HG02678 (cell line): ENCODE measurements at regions not wholly inside any gene's neighbourhood (a gene's known extent, or its start where the extent isn't known, plus 50 kb on each side); places are given as distances from the start of the nearest gene placed in this dataset.
"Not testable (repeated sequence)": the region's sequence is repeated elsewhere in the genome, so short reads cannot be mapped to it uniquely, and the experiment has no call there.

ENCODE experiments used
- ATAC-seq: cut with Tn5 transposase; IDR thresholded peaks from one replicate; pipeline ENCODE4 v1.9.1; 2021; ENCODE audit warnings: mild to moderate bottlenecking, moderate library complexity; ENCODE audit not compliant: unreplicated experiment

DNA sequence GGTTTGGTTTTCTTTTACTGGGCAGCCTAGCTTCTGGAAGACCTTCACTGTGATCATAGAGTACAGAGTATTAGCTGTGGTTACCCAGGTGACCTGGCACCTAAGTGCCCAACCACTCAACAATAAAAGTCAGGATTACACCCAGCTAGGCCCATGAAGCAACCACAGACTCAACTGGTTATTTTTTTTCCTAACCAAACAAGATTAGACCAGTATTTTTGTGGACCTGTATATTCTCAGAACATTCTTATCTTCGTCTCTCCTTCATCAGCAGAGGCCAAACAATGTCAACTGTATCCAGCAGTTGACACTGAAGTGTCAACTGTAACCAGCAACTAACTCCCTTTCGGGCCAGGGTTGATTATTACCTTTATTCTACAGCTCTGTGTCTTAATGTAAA lies 289.2 kb upstream of the SLC39A10 start:
- no peak for ATAC-seq

DNA sequence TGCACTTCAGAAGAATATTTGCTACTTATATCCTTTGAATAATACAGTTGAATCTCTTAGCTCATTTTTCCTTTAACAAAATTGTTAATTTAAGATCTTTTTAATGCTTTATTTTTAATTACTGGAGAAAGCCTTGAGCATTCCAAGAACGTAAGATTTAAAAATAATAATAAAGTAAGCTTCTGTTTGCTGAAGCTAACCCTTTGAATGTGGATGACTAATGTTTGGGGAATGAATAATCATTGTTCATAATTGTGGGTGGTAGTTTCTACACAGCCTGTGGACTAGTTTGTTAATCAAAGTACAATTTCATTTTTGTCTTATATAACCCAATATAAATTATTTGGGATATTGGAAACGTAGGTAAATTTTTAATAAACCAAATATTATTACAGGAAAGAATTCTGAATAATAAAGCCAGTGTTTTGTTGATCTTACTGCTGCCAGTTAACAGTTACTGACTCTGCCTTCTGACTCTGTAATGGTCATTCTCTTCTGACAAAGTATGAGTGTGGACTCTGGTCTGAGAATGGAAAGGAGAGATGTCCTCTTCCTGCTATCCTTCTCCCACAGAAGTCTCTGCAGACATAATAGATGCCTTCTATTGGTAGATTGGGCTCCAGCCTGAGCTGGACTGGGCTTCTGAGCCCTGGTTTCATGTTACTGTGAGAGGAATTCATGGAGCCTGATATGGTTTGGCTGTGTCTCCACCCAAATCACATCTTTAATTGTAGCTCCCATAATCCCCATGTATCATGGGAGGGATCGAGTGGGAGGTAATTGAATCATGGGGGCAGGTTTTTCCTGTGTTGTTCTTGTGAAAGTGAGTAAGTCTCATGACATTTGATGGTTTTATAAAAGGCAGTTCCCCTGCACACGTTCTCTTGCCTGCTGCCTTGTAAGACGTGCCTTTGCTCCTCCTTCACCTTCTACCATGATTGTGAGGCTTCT lies 292.7 kb upstream of the SLC39A10 start:
- no peak for ATAC-seq

- ATAC-seq, result no peak
Observed at GRCh38 chr2:195363496-195363895, 293.5 kb upstream of the SLC39A10 start.

GRCh38 chr2:195360242-195360641 lies 296.8 kb upstream of the SLC39A10 start:
- ATAC-seq, result no peak

- no peak for ATAC-seq
Observed at GRCh38 chr2:195359043-195359735, 297.8 kb upstream of the SLC39A10 start.

GRCh38 chr2:195356920-195357440 lies 300.0 kb upstream of the SLC39A10 start:
- no peak for ATAC-seq

DNA sequence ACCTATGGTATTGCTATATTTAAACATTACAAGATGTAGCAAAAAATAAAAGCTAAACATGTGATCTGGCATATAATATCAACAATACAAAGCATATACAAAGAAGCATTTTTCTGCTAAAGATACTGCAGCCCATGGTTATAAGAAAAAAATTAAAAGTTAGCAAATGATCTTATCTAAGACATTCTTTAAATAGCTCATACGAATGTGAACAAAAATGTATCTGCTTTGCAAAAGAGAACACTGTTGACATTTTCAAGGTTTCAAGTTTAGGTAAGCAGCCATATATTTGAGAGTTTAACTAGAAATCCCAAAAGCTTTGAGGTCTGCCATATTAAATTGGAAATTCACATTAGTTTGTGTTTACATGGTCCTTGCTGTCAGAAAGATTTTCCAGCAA lies 301.0 kb upstream of the SLC39A10 start:
- ATAC-seq, result no peak

DNA sequence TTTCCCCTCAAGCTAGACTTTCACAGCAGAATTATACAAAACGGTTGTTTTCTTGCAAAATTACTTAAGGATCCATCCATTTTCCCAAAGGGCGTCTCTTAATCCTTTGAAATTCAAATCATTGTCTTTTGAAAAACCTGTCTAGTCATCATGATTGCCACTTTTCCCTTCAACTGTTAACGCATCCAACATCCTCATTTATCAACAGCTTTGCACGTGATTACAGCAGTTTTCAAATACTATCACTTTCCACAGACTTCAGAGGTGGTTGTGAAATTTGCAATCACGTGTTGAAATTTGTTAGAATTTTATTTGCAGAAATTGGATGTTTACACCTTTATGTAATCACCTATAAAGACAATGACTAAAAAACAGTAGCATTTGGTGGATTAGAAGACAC lies 304.4 kb upstream of the SLC39A10 start:
- no peak for ATAC-seq

DNA sequence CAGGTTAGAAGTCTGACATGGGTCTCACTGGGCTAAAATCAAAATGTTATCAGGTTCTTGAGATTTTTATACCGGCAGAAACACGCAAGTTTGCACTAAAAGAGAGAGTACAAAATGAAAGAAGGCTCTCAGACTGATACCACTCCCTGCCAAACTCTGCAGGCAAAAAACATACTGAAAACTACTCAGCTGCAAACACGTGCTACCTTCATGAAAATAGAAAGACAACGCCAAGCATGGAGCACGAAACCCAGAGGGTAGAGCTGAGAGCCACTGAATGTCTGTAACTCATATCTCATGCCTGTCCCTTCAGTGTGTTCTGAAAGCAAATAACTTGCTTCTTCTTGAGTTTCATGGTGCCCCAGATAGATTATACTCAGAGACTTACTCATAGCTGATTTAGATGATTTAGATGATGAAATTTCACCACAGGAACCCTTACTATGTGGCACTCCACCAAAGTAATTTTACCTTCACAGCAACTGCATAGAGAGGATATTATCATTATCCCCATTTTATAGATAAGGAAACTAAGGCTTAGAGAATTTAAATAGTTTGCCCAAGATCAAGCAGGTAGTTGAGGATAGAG lies 313.0 kb upstream of the SLC39A10 start:
- peak; percentile 12 for ATAC-seq

DNA sequence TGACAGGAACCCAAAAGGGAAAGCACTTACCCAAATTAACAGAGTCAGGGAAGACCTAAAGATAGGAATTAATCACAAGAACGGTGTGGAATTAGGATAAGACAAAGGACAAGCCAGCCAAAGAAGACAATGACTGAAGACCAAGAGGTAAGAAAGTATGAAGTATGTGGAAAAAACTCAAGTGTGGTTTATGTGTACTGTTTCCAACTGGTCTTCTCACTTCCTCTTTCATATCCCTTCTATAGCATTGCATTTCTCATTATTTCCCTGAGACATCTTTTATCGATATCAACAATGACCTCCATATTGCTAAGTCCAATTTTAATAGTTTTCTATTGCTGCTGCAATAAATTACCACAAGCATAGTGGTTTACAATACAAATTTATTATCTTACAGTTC lies 313.5 kb upstream of the SLC39A10 start:
- peak; percentile 62 for ATAC-seq

DNA sequence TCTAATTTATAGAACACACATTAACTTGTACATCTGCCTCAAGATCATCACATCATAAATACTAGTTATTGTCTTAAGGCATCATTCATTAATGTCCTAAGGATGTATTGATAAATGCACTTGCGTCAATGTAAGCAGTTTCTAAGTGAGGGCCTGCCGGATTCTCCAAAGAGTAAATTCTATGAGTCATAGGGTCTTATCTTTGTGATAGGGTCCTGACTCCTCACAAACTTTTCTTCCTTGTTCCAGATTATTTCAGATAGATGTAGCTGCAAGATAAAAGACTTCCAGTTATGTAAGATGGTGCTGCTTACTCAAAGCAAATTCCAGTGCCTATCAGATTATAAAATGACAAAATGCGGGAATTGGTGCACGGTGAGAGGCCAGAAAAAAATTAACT lies 315.0 kb upstream of the SLC39A10 start:
- ATAC-seq, result no peak

GRCh38 chr2:195338856-195339255 lies 318.2 kb upstream of the SLC39A10 start:
- no peak for ATAC-seq

GRCh38 chr2:195337597-195337996 lies 319.4 kb upstream of the SLC39A10 start:
- ATAC-seq, result peak; percentile 69

GRCh38 chr2:195333869-195334268 lies 323.2 kb upstream of the SLC39A10 start:
- ATAC-seq, result peak; percentile 47

GRCh38 chr2:195331966-195332365 lies 325.1 kb upstream of the SLC39A10 start:
- no peak for ATAC-seq

GRCh38 chr2:195331129-195331528 lies 325.9 kb upstream of the SLC39A10 start:
- no peak for ATAC-seq

- ATAC-seq, result peak; percentile 57
Observed at GRCh38 chr2:195330513-195330956, 326.5 kb upstream of the SLC39A10 start.

DNA sequence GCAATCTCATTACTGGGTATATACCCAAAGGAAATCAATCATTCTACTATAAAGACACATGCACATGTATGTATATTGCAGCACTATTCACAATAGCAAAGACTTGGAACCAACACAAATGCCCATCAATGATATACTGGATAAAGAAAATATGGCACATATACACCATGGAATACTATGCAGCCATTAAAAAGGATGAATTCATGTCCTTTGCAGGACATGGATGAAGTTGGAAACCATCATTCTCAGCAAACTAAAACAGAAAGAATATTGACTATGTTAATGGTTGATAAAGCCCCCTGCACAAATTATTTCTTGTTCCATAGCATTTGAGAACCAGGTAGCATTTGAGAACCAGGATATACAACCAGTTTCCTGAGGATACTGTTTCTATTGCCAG lies 327.2 kb upstream of the SLC39A10 start:
- ATAC-seq, result not testable (repeated sequence)

DNA sequence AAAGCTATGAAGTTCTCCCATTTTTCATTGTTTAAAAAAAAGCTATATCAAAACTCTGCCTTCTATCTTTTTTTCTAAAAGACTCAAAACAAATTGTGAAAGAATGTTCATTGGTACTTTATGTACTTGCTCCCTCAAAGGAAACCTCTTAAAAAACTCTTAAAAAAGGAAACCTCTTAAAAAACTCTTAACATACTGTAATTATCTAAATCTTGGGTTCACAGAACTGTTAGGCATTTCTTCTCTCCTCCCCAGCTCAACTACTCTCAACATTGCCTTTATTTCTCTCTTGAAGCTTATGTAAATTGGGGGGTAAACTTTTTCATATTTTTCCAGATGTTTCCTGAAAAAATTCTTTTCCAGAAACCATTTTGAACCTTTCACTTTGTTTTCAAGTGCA lies 330.5 kb upstream of the SLC39A10 start:
- ATAC-seq, result no peak

DNA sequence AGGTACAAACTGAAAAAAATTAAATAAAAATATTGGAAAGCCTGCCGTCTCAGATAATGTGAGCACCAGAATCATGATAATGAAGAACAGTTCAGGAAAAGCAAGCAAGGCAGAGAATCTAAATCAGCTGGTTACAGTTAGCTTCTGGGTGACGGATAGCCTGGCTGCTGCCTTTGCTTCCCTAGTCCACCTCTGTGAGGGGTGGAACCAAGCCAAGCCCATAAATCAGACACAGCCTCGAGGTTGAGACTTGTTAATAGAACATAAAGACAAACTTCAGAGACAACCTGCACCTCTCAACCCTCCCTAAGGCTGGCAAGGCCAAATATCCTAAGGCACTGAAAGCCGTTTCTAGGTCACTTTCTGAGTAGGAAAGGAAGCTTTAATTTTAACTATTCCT lies 334.7 kb upstream of the SLC39A10 start:
- ATAC-seq, result no peak

DNA sequence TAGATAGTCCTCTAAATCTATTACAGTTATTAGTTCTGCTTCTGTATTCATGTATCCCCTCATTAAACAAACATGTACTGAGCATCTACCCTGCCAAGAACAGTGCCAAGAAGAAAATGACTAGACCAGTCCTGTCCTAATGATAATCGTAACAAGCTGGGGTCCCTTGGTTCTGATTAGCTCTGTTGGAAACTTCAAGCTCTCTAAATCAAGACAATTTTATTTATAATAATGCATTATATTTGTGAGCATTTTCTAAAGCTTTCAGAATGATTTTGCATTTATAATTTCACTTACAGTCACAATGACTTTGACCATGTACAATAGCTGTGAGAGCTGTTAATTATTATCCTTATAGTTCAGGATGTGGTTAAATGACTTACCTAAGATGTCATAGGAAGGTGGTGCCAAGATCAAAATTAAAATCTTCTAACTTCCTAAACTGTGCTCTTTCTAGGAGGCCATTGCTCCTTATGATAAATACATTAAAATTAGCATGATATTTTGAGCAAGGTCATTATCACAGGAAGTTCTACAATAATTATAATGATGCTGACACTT lies 336.5 kb upstream of the SLC39A10 start:
- peak; percentile 83 for ATAC-seq
